ENCODE measurements at regions not wholly inside any gene's neighbourhood (a gene's known extent, or its start where the extent isn't known, plus 50 kb on each side); places are given as distances from the start of the nearest gene placed in this dataset.

- TF ChIP-seq CTCF (IDR thresholded peaks at IDR 0.05) (no peak), POLR2AphosphoS5 (IDR thresholded peaks at IDR 0.05) (no peak)
These were observed 122.5 kb upstream of the VCX start for GRCh38 chrX:7720519-7720918.
